ENCODE measurements at regions not wholly inside any gene's neighbourhood (a gene's known extent, or its start where the extent isn't known, plus 50 kb on each side); places are given as distances from the start of the nearest gene placed in this dataset.
"Not testable (repeated sequence)": the region's sequence is repeated elsewhere in the genome, so short reads cannot be mapped to it uniquely, and the experiment has no call there.

DNA sequence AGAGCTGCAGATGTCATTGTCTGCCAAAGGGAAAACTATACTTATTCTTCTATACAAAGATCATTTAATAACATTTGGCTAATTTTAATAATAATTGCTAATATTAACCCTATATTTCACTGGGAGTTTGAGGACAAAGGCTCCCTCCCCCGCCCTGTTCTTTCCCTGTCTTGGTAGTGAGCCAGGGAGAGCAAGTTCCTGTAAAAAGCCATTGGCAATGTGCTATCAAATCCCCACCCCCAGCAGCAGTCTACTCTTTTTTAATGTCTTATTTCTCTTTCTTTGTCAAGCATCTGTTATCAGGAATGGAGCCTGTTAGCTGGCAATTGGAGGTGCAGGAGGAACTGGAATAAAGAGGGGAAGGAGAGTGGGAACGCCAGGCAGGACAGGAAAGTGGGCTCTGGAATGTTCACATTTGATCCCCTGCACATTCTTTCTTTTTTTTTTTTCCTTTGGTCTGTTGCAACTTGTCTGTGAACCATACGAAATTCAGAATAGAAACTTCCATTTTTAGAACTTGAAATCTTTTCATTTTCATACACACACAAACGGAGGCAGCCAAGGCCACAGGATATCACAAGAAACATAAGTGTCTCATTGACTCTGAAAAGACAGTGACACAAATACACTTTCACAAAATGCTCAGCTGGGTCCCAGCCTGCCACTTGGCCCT, 664.8 kb upstream of the ZNF608 start:
- DNase-seq (ENCODE audit: low read depth, low spot score) = no peak

DNA sequence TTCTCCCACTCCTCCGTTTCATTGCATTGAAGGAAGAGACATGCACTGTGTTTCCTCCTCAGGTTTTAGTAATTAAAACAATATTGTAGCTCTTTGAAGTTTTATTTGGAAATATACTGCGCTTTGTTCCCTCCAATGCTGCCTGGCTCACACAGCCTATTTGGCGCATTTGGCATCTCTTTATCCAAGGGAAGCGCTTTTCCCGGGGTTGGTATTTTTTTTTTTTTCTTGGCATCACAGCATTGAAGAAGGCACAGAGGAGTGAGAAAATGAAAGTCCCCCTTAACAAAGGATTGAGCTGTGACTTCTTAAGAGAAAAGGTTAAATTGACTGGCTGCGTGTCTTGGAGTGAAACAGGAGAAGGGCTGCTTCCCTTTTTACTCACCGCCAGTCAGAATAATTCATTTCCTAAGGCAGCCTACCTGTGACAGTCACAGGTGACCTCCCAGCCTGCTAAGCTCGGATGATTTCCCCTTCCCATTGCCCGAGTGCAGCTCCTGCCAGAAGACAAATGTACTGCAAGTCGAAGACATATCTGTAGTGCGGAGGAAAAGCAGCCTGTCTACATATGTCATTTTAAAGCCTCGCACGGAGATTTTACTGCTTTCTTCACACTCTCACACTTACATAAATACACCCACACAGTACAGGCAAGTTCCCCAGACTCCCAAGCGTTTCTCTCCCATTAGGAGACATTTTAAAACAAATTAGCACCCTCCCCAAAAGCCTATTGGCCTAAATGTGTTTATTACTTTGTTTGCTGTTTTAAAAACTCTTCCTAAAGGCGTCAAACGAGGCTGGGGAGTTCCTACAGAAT, 665.5 kb upstream of the ZNF608 start:
- DNase-seq (ENCODE audit: low read depth, low spot score) = no peak

- DNase-seq (ENCODE audit: low read depth, low spot score) = peak; percentile 71
Measured at GRCh38 chr5:125412561-125413495, 666.4 kb upstream of the ZNF608 start.

DNA sequence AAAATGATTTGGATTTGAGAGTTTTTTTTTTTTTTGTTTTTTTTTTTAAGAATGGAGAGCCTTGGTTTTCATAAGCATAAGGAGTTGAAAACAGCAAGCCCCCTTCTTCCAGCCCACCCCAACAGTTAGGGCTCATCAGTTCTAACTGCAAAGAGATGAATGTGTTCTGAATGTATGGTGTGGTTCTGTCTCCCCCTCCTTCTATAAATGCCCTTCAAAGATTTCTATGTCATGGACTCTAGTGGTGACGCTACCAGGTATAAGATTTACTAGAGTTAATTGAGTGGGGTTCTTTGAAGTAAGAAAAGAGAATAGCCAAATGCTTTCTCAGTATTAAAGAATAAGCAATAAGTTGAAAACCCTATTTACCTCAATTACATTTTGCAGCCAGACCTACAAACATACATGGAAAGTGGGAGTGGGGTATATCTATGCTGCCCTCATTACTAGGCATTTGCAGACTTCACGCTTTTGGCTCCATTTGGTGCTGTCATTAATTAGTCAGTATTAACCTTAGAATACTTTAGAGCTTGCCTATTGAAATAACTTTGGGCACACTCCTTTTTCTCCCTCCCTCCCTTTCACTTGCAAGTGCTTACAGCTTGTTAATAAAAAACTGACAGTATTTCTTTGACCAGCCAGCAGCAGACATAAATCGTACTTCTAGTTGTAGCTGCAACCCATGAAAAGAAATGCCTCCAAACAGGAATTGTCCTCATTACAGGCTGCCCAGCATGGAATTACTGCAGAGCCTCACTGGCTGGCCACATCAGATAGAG, 667.2 kb upstream of the ZNF608 start:
- DNase-seq (ENCODE audit: low read depth, low spot score) = no peak

GRCh38 chr5:125415126-125415525, 668.7 kb upstream of the ZNF608 start:
- DNase-seq (ENCODE audit: low read depth, low spot score) = no peak

- no peak for DNase-seq (ENCODE audit: low read depth, low spot score)
Measured at GRCh38 chr5:125416055-125416454, 669.6 kb upstream of the ZNF608 start.

DNA sequence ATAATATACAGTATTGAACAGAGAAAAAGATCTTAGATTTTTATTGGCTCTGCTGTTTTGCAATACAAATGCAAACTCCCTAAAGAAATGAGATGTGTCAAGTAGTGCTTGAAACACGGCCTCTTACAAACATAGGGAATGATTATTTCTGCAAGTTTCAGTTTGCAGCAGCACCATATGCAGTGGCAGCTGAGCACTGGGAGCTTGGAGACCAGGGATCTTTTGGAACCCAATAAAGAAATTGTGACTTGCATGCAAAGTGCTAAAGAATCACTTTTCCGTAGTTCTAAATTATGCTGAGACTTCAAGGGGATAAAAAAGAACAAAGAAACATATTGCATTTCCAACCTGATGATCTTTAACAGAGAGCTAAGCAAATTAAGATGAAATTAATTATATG, 674.6 kb upstream of the ZNF608 start:
- no peak for DNase-seq (ENCODE audit: low read depth, low spot score)

- DNase-seq (ENCODE audit: low read depth, low spot score) = no peak
Measured at GRCh38 chr5:125422342-125422741, 675.9 kb upstream of the ZNF608 start.

DNA sequence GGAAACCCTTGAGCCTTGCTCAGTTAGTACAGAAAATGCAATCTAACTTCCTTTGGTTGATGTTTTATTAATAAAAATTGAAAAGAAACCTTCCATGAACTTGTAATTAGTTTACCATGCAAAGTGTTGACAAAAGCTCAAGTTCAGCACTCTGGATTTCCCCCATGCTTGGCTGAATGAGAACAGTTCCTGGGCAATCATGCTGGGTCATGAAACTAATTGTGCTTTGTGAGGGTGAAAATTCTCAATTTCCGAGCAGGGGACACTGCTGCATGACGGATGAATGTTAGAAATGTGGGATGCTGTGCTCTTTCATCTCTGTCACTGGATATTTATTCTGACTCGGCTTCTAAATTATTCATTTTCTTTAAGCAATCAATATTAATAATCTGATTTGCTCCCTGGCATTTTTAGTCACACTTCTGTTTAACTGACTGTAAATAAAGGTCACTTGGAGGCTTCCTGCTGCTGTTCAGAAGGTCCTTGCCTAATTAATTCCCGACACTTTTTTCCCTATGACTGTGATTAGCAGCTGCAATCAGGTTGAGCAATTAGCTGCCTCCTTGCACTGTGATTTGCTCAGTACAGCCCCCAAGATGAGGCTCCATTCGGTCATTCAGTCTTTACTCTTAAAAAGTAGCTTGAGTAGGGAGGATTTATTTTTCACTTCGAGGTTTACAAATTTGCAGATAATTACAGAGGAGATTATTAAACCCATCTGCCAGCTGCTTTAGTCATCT, 678.1 kb upstream of the ZNF608 start:
- DNase-seq (ENCODE audit: low read depth, low spot score) = no peak

- no peak for DNase-seq (ENCODE audit: low read depth, low spot score)
Measured at GRCh38 chr5:125429498-125429897, 683.1 kb upstream of the ZNF608 start.

DNA sequence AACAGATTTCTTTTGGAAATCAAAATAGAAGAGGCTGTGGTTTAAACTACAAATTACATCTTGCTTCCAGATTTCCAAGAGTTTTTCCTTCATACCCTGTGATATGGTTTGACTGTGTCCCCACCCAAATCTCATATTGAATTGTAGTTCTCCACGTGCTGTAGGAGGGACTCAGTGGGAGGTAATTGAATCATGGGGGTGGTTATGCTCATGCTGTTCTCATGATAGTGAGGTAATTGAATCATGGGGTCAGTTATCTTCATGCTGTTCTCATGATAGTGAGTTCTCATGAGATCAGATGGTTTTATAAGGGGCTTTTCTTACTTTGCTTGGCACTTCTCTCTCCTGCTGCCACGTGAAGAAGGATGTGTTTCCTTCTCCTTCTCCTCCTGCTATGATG, 687.0 kb upstream of the ZNF608 start:
- no peak for DNase-seq (ENCODE audit: low read depth, low spot score)

DNA sequence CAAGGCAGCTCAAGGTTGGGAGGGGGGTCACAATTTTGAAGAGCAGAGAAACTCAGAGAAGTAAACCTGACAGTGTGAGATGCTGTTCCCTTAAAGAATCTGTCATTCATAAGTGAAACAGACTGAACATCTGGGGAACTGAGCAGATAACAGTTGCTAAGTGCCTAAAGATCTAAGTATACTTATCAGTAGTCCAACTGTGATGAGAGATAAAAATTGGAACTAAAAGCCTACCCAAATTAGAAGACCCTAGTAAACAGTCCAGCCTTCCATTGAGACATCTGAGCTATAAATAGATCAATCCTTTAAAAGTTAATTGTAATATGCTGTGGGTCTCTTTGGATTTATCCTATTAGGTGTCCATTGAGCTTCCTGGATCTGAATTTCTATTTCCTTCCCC, 692.8 kb upstream of the ZNF608 start:
- DNase-seq (ENCODE audit: low read depth, low spot score) = no peak

DNA sequence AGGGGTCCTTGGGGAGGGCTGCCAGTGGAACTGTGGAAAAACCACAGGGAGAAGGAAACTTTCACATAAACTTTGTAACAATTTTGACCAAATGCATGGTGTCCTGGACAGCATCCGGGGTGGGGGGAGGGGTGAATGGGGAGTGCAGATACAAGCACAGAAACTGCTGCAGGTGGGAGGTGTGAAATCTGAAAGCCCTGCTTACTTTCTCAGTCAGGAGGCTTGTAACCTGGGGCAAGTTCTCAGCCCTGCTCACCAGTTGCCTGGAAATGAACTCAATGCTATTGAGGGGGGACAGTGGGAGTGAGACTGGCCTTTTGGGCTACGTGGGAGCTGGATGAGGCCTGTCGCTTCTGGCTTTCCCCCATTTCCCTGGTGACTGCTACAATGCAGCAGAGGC, 694.5 kb upstream of the ZNF608 start:
- no peak for DNase-seq (ENCODE audit: low read depth, low spot score)

DNA sequence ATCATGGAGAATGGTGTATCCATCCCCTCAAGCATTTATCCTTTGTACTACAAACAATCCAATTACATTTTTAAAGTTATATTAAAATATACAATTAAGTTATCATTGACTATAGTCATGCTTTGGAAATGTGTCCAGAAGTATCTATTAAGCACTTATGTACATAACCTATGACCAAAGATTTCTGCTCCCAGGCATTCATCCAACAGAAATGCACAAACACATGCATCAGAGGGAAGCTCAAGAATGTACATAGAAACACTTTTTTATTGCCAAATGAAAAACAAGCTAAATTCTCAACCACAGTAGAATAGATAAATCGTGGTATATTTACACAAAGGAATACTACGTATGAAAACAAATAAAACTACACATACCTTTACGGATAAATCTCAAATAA, 700.5 kb upstream of the ZNF608 start:
- DNase-seq (ENCODE audit: low read depth, low spot score) = peak; percentile 57

DNA sequence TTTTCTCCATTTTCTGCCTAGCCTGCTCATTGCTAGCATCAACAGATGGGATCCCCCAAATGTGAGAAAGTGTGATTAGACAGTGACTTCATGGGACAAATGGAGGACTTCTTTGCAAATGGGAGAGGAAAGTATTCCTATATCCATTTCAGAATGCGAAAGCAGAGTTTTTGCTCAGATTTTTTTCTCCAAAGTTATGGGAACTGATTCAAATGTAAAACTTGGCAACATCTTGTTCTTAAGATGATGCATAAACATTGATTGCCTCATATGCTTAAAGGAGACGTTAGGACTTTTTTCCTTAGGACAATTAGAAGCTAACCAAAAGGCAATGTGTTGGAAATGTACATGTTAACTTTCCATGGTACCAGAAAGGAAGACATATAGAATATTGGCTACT, 704.3 kb upstream of the ZNF608 start:
- no peak for DNase-seq (ENCODE audit: low read depth, low spot score)

DNA sequence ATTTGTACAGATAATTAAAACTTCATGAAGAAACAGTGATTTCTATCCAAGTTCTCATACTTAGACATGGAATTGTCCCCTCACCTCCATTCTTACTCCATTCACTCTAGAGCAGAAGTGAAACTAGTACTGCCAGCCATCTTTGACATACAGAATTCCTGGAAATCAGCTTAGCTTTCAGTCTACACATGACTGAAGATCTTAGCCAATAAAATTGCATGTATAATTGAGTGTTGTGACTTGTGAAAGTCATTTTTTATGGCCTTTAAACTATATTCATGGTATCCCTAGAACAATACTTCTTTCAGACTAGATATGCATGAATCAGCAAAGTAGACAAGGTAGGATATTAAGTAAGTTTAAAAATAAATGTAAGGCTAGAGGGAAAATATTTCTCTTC, 705.2 kb upstream of the ZNF608 start:
- DNase-seq (ENCODE audit: low read depth, low spot score) = no peak

- DNase-seq (ENCODE audit: low read depth, low spot score) = no peak
Measured at GRCh38 chr5:125452991-125453390, 706.6 kb upstream of the ZNF608 start.

GRCh38 chr5:125455041-125455440, 708.6 kb upstream of the ZNF608 start:
- no peak for DNase-seq (ENCODE audit: low read depth, low spot score)

- not testable (repeated sequence) for DNase-seq (ENCODE audit: low read depth, low spot score)
Measured at GRCh38 chr5:125456005-125456404, 709.6 kb upstream of the ZNF608 start.

GRCh38 chr5:125457617-125458016, 711.2 kb upstream of the ZNF608 start:
- no peak for DNase-seq (ENCODE audit: low read depth, low spot score)

DNA sequence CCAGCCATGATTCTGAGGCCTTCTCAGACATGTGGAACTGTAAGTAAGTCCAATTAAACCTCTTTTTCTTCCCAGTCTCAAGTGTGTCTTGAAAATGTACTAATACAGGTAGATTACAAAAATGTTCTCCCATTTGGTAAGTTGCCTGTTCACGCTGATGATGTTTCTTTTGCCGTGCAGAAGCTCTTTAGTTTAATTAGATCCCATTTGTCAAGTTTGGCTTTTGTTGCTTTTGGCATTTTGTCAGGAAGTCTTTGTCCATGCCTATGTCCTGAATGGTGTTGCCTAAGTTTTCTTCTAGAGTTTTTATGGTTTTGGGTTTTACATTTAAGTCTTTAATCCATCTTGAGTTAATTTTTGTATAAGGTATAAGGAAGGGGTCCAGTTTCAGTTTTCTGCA, 712.5 kb upstream of the ZNF608 start:
- not testable (repeated sequence) for DNase-seq (ENCODE audit: low read depth, low spot score)

Measured in brain pericyte (primary cell).